Endothelial cell of umbilical vein (primary cell): ENCODE measurements at regions not wholly inside any gene's neighbourhood (a gene's known extent, or its start where the extent isn't known, plus 50 kb on each side); places are given as distances from the start of the nearest gene placed in this dataset.

Experiments
- BruUV-seq: library from RNA; stranded (reverse); fragments of 400-500 nt; replicated peaks from 2 replicates; lab custom pipeline; 2021; lab: Mats Ljungman, UMichigan
- CTCF ChIA-PET: fragments of 300-600, 350-600 bp; sonication (Branson Sonifier 250); formaldehyde crosslinking; loops from one replicate; lab custom pipeline; 2021; ENCODE audit warnings: antibody characterized with exemption, inconsistent platforms; lab: Charles Lee
- POLR2A ChIA-PET: fragments of 300-600, 350-600 bp; sonication (Branson Sonifier 250); formaldehyde crosslinking; loops from one replicate; lab custom pipeline; 2021; ENCODE audit warnings: antibody characterized with exemption, inconsistent platforms; lab: Charles Lee
- DNase-seq: peaks from one replicate; pipeline ENCODE4 v3.0.0-alpha.2; 2011; ENCODE audit warnings: low read depth, low spot score
- FAIRE-seq: peaks from 2 replicates; lab custom pipeline; 2011; peaks lifted over from hg19 to GRCh38; lab: Jason Lieb, UNC
- H2AFZ ChIP-seq: 2 replicates; pipeline ENCODE4 v1.6.0; 2012; ENCODE audit warnings: low read depth, low read length, control low read depth, inconsistent platforms
- H3K27ac ChIP-seq: 2 replicates; pipeline ENCODE4 v1.5.1; 2011; ENCODE audit warnings: low read depth, mild to moderate bottlenecking, control low read depth, low read length, moderate library complexity; ENCODE audit not compliant: insufficient read depth
- H3K27me3 ChIP-seq, 2 experiments: 2 replicates each; pipeline versions ENCODE4 v1.6.0 to v1.6.1; 2011; ENCODE audit warnings: low read length in 2 of 2, mixed read lengths in 1 of 2; ENCODE audit not compliant: control insufficient read depth in 2 of 2, insufficient read depth in 2 of 2
- H3K36me3 ChIP-seq, 2 experiments: 2 replicates in 1 of 2; 3 replicates in 1 of 2; pipeline ENCODE4 v1.5.1; 2011; ENCODE audit warnings: low read length in 2 of 2, mild to moderate bottlenecking in 1 of 2, moderate library complexity in 1 of 2; ENCODE audit not compliant: control insufficient read depth in 2 of 2, insufficient read depth in 2 of 2; ENCODE audit errors: extremely low read depth in 1 of 2
- H3K4me1 ChIP-seq: 3 replicates; pipeline ENCODE4 v1.5.1; 2011; ENCODE audit warnings: mild to moderate bottlenecking, low read length; ENCODE audit not compliant: control insufficient read depth, insufficient read depth; ENCODE audit errors: extremely low read depth
- H3K4me2 ChIP-seq: 2 replicates; pipeline ENCODE4 v1.6.1; 2011; ENCODE audit warnings: low read length, control low read depth, mixed read lengths; ENCODE audit not compliant: insufficient read depth
- H3K4me3 ChIP-seq, 3 experiments: fragments of 200-600 bp in 1 of 3; sonication (generic), shearing (Covaris generic) in 1 of 3; replicated peaks in 1 of 3; 2 replicates each; pipeline ENCODE4 v1.5.1; 2011 to 2016; ENCODE audit warnings: control low read depth in 3 of 3, low read length in 3 of 3, mild to moderate bottlenecking in 2 of 3, inconsistent platforms in 1 of 3, low read depth in 1 of 3, moderate library complexity in 1 of 3; ENCODE audit not compliant: insufficient read depth in 1 of 3
- H3K79me2 ChIP-seq: 2 replicates; pipeline ENCODE4 v1.6.0; 2012; ENCODE audit warnings: low read length, inconsistent platforms; ENCODE audit not compliant: control insufficient read depth, insufficient read depth
- H3K9ac ChIP-seq: replicated peaks from 2 replicates; pipeline ENCODE3; 2011; ENCODE audit warnings: low read length, control low read depth; ENCODE audit not compliant: insufficient read depth; ENCODE audit errors: extremely low read depth
- H3K9me1 ChIP-seq: replicated peaks from 3 replicates; pipeline ENCODE4 v1.6.0; 2011; ENCODE audit warnings: mild to moderate bottlenecking, low read length; ENCODE audit not compliant: control insufficient read depth, insufficient read depth; ENCODE audit errors: extremely low read depth
- H3K9me3 ChIP-seq: replicated peaks from 2 replicates; pipeline ENCODE4 v1.5.1; 2012; ENCODE audit warnings: low read length, inconsistent platforms; ENCODE audit not compliant: control insufficient read depth, insufficient read depth
- H4K20me1 ChIP-seq: replicated peaks from 2 replicates; pipeline ENCODE3; 2011; ENCODE audit warnings: mild to moderate bottlenecking, low read length; ENCODE audit not compliant: control insufficient read depth, insufficient read depth; ENCODE audit errors: extremely low read depth
- CTCF ChIP-seq, 2 donors: IDR thresholded peaks; 1 replicate in 1 of 2; 2 replicates in 1 of 2; pipeline ENCODE4 v1.5.1; 2011; ENCODE audit warnings: low read length in 2 of 2, mild to moderate bottlenecking in 2 of 2, moderate library complexity in 2 of 2, control low read depth in 1 of 2, inconsistent platforms in 1 of 2, low read depth in 1 of 2; ENCODE audit not compliant: insufficient read depth in 1 of 2; ENCODE audit errors: extremely low read depth in 1 of 2
- EZH2 ChIP-seq: IDR thresholded peaks from 2 replicates; pipeline ENCODE4 v1.6.1; 2012; ENCODE audit warnings: borderline replicate concordance, low read depth, mild to moderate bottlenecking, moderate library complexity, low read length, inconsistent platforms; ENCODE audit not compliant: severe bottlenecking
- FOS ChIP-seq: IDR thresholded peaks from 2 replicates; pipeline ENCODE4 v1.6.1; 2011; ENCODE audit warnings: mild to moderate bottlenecking, low read length, moderate library complexity, borderline replicate concordance; ENCODE audit not compliant: insufficient read depth
- GATA2 ChIP-seq: IDR thresholded peaks from 2 replicates; pipeline ENCODE4 v1.7.0; 2011; ENCODE audit warnings: low read depth, mild to moderate bottlenecking, moderate library complexity, mixed read lengths, low read length; ENCODE audit not compliant: insufficient read length, insufficient read depth
- JUN ChIP-seq: IDR thresholded peaks from 2 replicates; pipeline ENCODE4 v1.6.1; 2011; ENCODE audit warnings: borderline replicate concordance, low read depth; ENCODE audit not compliant: insufficient read length, insufficient read depth
- MYC ChIP-seq: IDR thresholded peaks from one replicate; pipeline ENCODE4 v1.6.1; 2011; ENCODE audit warnings: mild to moderate bottlenecking, low read depth, low read length
- POLR2A ChIP-seq: IDR thresholded peaks from 2 replicates; pipeline ENCODE4 v1.6.1; 2012; ENCODE audit warnings: low read depth, mild to moderate bottlenecking, control low read depth, low read length
- POLR2AphosphoS5 ChIP-seq: IDR thresholded peaks from 2 replicates; pipeline ENCODE4 v1.6.1; 2012; ENCODE audit warnings: low read depth, mild to moderate bottlenecking, control low read depth, low read length, moderate library complexity; ENCODE audit not compliant: insufficient read depth
- dilution Hi-C: fragments of 300-500 bp; cut with MboI; formaldehyde crosslinking; loops from one replicate; pipeline ENCODE4 v1.15.0; 2019; ENCODE audit warnings: low sequenced_read_pairs; ENCODE audit not compliant: extremely low pct_ligation_motif_present
- intact Hi-C: fragments of 100-400 bp; cut with micrococcal nuclease; formaldehyde crosslinking; loops from one replicate; pipeline ENCODE4 v1.10.0; 2022
- TF ChIP-seq, protein P1 (sequence below): IDR thresholded peaks from 2 replicates; pipeline ENCODE4 v1.6.1; 2011; ENCODE audit not compliant: insufficient read depth, insufficient read length

GRCh38 chr12:93149229-93149628 lies 220.1 kb upstream of the EEA1 start:
- TF ChIP-seq, protein P1, sequence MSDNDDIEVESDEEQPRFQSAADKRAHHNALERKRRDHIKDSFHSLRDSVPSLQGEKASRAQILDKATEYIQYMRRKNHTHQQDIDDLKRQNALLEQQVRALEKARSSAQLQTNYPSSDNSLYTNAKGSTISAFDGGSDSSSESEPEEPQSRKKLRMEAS, result no peak
- TF ChIP-seq FOS (no peak), GATA2 (no peak), CTCF (IDR thresholded peaks at IDR 0.05; ENCODE audit: extremely low read depth in 1 of 2, insufficient read depth in 1 of 2, low read depth in 1 of 2, low read length in 2 of 2) (no peak), POLR2A (no peak), EZH2 (no peak), MYC (no peak), POLR2AphosphoS5 (no peak), JUN (no peak)
- dilution Hi-C loops (no loop called here), intact Hi-C loops (no loop called here)
- ChIA-PET CTCF (interaction anchor here (1.0 kb wide), 1 partner anchor 10 kb away, joined by 3 read pairs; no protein-coding TSS in a partner anchor), POLR2A (no interaction called here)
- FAIRE-seq, result no peak
- Histone ChIP-seq H3K27me3 (no peaks in the 10 kb centered on the region), H3K27ac (no peak overlapping the region), H2AFZ (no peak overlapping the region), H3K36me3 (no peaks in the 10 kb centered on the region), H3K9ac (no peak overlapping the region), H4K20me1 (no peaks in the 10 kb centered on the region), H3K4me2 (no peak overlapping the region), H3K4me1 (no peaks in the 10 kb centered on the region), H3K79me2 (no peaks in the 10 kb centered on the region), H3K9me1 (no peaks in the 10 kb centered on the region), H3K4me3 (no peak overlapping the region), H3K9me3 (no peaks in the 10 kb centered on the region)
- BruUV-seq, result no TSS peak
- DNase-seq, result no peak
